ENCODE measurements at regions not wholly inside any gene's neighbourhood (a gene's known extent, or its start where the extent isn't known, plus 50 kb on each side); places are given as distances from the start of the nearest gene placed in this dataset.
"Not testable (repeated sequence)": the region's sequence is repeated elsewhere in the genome, so short reads cannot be mapped to it uniquely, and the experiment has no call there.

DNA sequence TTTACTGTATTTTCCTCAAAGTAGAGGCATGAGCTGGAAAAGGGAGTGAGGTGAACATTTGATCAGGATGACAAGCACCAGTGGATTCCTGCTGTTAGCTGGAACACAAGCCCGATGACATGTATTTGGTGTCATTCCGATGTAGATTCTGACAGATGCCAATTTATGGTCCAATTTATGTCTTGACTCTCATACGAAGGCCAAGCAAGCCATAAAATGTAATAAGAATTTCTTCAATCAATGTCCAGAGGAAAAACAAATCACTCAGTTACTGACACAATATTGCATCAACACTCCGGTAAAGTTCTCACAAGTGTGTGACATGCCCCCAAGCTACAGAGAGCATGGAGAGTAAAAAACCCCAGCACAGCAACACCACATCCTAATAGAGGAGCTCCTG lies 138.3 kb upstream of the ZNF521 start:
- TF ChIP-seq, protein P1, sequence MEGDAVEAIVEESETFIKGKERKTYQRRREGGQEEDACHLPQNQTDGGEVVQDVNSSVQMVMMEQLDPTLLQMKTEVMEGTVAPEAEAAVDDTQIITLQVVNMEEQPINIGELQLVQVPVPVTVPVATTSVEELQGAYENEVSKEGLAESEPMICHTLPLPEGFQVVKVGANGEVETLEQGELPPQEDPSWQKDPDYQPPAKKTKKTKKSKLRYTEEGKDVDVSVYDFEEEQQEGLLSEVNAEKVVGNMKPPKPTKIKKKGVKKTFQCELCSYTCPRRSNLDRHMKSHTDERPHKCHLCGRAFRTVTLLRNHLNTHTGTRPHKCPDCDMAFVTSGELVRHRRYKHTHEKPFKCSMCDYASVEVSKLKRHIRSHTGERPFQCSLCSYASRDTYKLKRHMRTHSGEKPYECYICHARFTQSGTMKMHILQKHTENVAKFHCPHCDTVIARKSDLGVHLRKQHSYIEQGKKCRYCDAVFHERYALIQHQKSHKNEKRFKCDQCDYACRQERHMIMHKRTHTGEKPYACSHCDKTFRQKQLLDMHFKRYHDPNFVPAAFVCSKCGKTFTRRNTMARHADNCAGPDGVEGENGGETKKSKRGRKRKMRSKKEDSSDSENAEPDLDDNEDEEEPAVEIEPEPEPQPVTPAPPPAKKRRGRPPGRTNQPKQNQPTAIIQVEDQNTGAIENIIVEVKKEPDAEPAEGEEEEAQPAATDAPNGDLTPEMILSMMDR (IDR thresholded peaks at IDR 0.05) = no peak
- Histone ChIP-seq H3K36me3 (no peaks in the 10 kb centered on the region), H3K4me1 (no peaks in the 10 kb centered on the region), H3K4me3 (no peak overlapping the region), H3K27ac (no peak overlapping the region), H3K9me3 (no peaks in the 10 kb centered on the region), H3K27me3 (no peaks in the 10 kb centered on the region)
- no peak for DNase-seq (ENCODE audit: low spot score)

GRCh38 chr18:25473008-25473407 lies 121.0 kb upstream of the ZNF521 start:
- Histone ChIP-seq H3K27ac (no peak overlapping the region), H3K4me1 (peaks cover 0 to 6% of the 10 kb centered on the region in 2 donors), H3K27me3 (no peaks in the 10 kb centered on the region), H3K9me3 (peaks cover 0 to 5% of the 10 kb centered on the region in 2 donors), H3K36me3 (no peaks in the 10 kb centered on the region), H3K4me3 (no peak overlapping the region)
- TF ChIP-seq, protein P1 (IDR thresholded peaks at IDR 0.05) = no peak
- DNase-seq (ENCODE audit: low spot score) = no peak

- H3K27ac ChIP-seq; DNase-seq (ENCODE audit: low spot score); H3K27me3 ChIP-seq; H3K36me3 ChIP-seq; H3K4me3 ChIP-seq; H3K9me3 ChIP-seq: not testable (repeated sequence)
- H3K4me1 ChIP-seq = peaks cover 0 to 14% of the 10 kb centered on the region in 2 donors
Measured at GRCh38 chr18:25470756-25471524, 119.0 kb upstream of the ZNF521 start.

DNA sequence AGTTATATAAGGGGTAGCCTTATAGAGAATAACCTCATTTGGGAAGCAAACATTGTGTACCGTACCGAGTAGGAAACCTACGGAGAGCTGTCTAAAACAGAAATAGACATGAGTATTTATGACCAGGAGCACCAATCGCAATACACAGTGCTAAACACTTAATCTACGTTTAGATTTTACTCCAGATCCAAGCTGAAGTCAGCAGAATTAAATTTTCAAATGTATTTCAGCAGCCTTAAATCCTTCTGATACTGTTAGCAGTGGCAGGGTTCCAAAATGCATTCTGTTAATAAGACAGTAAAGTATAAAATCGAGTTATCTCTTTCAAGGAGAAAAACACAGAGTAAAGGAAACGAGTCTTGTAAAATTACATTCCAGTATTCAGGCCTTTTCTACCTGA lies 118.1 kb upstream of the ZNF521 start:
- TF ChIP-seq, protein P1 (IDR thresholded peaks at IDR 0.05) = no peak
- no peaks in the 10 kb centered on the region for H3K9me3 ChIP-seq
- no peak for DNase-seq (ENCODE audit: low spot score)
- H3K4me3 ChIP-seq = no peak overlapping the region
- H3K27ac ChIP-seq = no peak overlapping the region
- H3K4me1 ChIP-seq = peaks cover 0 to 14% of the 10 kb centered on the region in 2 donors
- H3K27me3 ChIP-seq = no peaks in the 10 kb centered on the region
- H3K36me3 ChIP-seq = no peaks in the 10 kb centered on the region

DNA sequence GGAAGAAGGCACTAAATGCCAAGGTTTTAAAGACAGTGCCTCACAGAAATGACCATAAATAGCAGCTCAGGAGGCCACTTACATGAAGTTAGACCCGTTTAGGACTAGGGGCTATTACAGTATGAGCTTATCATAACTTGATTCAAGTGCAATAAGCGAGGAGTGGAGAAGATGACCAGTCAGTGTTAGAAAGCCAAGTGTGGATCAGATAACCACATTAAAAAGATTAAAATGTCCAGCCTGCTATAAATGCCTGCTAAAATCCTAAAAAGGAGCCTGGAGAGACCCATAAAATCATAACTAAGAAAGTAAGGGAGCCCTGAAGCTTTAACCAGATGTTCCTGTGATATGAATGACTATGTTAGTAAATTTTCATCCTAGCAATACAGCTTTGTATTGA lies 117.5 kb upstream of the ZNF521 start:
- no peaks in the 10 kb centered on the region for H3K27me3 ChIP-seq
- TF ChIP-seq, protein P1 (IDR thresholded peaks at IDR 0.05) = no peak
- peaks cover 0 to 14% of the 10 kb centered on the region in 2 donors for H3K4me1 ChIP-seq
- no peak overlapping the region for H3K4me3 ChIP-seq
- no peak for DNase-seq (ENCODE audit: low spot score)
- H3K36me3 ChIP-seq = no peaks in the 10 kb centered on the region
- H3K9me3 ChIP-seq = no peaks in the 10 kb centered on the region
- H3K27ac ChIP-seq = no peak overlapping the region

- Histone ChIP-seq H3K27ac (peak overlapping the region; percentile 70 to 86), H3K9me3 (no peaks in the 10 kb centered on the region), H3K36me3 (no peaks in the 10 kb centered on the region), H3K27me3 (no peaks in the 10 kb centered on the region), H3K4me1 (peaks cover 0 to 14% of the 10 kb centered on the region in 2 donors), H3K4me3 (no peak overlapping the region)
- TF ChIP-seq, protein P1 (IDR thresholded peaks at IDR 0.05) = no peak
- DNase-seq (ENCODE audit: low spot score) = peak; percentile 68
Measured at GRCh38 chr18:25467226-25467987, 115.4 kb upstream of the ZNF521 start.
